ENCODE measurements at regions not wholly inside any gene's neighbourhood (a gene's known extent, or its start where the extent isn't known, plus 50 kb on each side); places are given as distances from the start of the nearest gene placed in this dataset.

- TF ChIP-seq CTCF (IDR thresholded peaks at IDR 0.05) (no peak), POLR2AphosphoS5 (IDR thresholded peaks at IDR 0.05) (no peak), POLR2A (IDR thresholded peaks at IDR 0.05) (no peak), EP300 (IDR thresholded peaks at IDR 0.05) (no peak)
- Histone ChIP-seq H3K36me3 (no peaks in the 10 kb centered on the region), H3K27ac (no peak overlapping the region), H3K9me3 (peaks cover 0 to 19% (median 12%) of the 10 kb centered on the region in 4 donors), H3K27me3 (peaks cover 0 to 47% (median 0%) of the 10 kb centered on the region in 3 donors), H3K4me3 (no peak overlapping the region), H3K4me1 (no peaks in the 10 kb centered on the region)
- DNase-seq = no peak
- WGBS, 5 donors = 83 to 96% (median 90%) methylated on average over 7 to 18 of the region's 18 CpGs
- intact Hi-C loops (cut with DNase I; ENCODE audit: low total_unique reads) = no loop called here
These were observed 137.6 kb upstream of the SPACA7 start for GRCh38 chr13:112238436-112238995.

- DNase-seq = peak in 1 of 2 donors; percentile 11
- intact Hi-C loops (cut with DNase I; ENCODE audit: low total_unique reads) = no loop called here
These were observed 136.1 kb upstream of the SPACA7 start for GRCh38 chr13:112240076-112240475.

GRCh38 chr13:112241288-112241687, 134.9 kb upstream of the SPACA7 start:
- no peak for DNase-seq
- Histone ChIP-seq H3K36me3 (no peaks in the 10 kb centered on the region), H3K9me3 (peaks cover 0 to 14% (median 11%) of the 10 kb centered on the region in 4 donors), H3K27me3 (peaks cover 0 to 35% (median 0%) of the 10 kb centered on the region in 3 donors), H3K4me1 (no peaks in the 10 kb centered on the region), H3K4me3 (no peak overlapping the region), H3K27ac (no peak overlapping the region)
- intact Hi-C loops (cut with DNase I; ENCODE audit: low total_unique reads) = no loop called here
- WGBS, 5 donors = 62 to 75% (median 65%) methylated on average over 18 to 20 of the region's 20 CpGs
- TF ChIP-seq POLR2AphosphoS5 (IDR thresholded peaks at IDR 0.05) = no peak
- TF ChIP-seq CTCF (IDR thresholded peaks at IDR 0.05) = no peak
- no peak for TF ChIP-seq EP300 (IDR thresholded peaks at IDR 0.05)
- TF ChIP-seq POLR2A (IDR thresholded peaks at IDR 0.05) = no peak

More at GRCh38 chr13:112240076-112240475, 136.1 kb upstream of the SPACA7 start:
- TF ChIP-seq CTCF (IDR thresholded peaks at IDR 0.05) = no peak
- no peak for TF ChIP-seq EP300 (IDR thresholded peaks at IDR 0.05)
- no peak for TF ChIP-seq POLR2A (IDR thresholded peaks at IDR 0.05)
- TF ChIP-seq POLR2AphosphoS5 (IDR thresholded peaks at IDR 0.05) = no peak
- Histone ChIP-seq H3K27ac (no peak overlapping the region), H3K4me1 (no peaks in the 10 kb centered on the region), H3K36me3 (no peaks in the 10 kb centered on the region), H3K4me3 (no peak overlapping the region), H3K9me3 (peaks cover 0 to 19% (median 12%) of the 10 kb centered on the region in 4 donors), H3K27me3 (peaks cover 0 to 35% (median 0%) of the 10 kb centered on the region in 3 donors)
- WGBS, 5 donors = 58 to 79% (median 68%) methylated on average over 6 of the region's 6 CpGs

GRCh38 chr13:112242777-112243176, 133.4 kb upstream of the SPACA7 start:
- no peak for TF ChIP-seq POLR2AphosphoS5 (IDR thresholded peaks at IDR 0.05)
- TF ChIP-seq POLR2A (IDR thresholded peaks at IDR 0.05) = no peak
- no peak for TF ChIP-seq EP300 (IDR thresholded peaks at IDR 0.05)
- no peak for TF ChIP-seq CTCF (IDR thresholded peaks at IDR 0.05)
- Histone ChIP-seq H3K9me3 (peaks cover 0 to 10% (median 9%) of the 10 kb centered on the region in 4 donors), H3K4me1 (no peaks in the 10 kb centered on the region), H3K4me3 (no peak overlapping the region), H3K36me3 (no peaks in the 10 kb centered on the region), H3K27ac (no peak overlapping the region), H3K27me3 (peaks cover 0 to 38% (median 0%) of the 10 kb centered on the region in 3 donors)
- WGBS, 5 donors = 66 to 77% (median 71%) methylated on average over 7 of the region's 7 CpGs
- intact Hi-C loops (cut with DNase I; ENCODE audit: low total_unique reads) = no loop called here
- DNase-seq = no peak
